Kidney (tissue), 13 donors: ENCODE measurements at regions not wholly inside any gene's neighbourhood (a gene's known extent, or its start where the extent isn't known, plus 50 kb on each side); places are given as distances from the start of the nearest gene placed in this dataset.

Source experiments
- DNase-seq, 5 donors: peaks; one replicate each; pipeline ENCODE4 v3.0.0-alpha.2; 2013 to 2020
- FAIRE-seq: peaks from 2 replicates; lab custom pipeline; 2012; peaks lifted over from hg19 to GRCh38; lab: Jason Lieb, UNC
- H3K27ac ChIP-seq, 2 donors: one replicate each; pipeline ENCODE4 v1.7.0; 2013; ENCODE audit warnings: low read depth in 2 of 2, low read length in 2 of 2, inconsistent platforms in 1 of 2
- H3K27me3 ChIP-seq: one replicate; pipeline ENCODE4 v1.7.1; 2013; ENCODE audit warnings: low read length, inconsistent platforms; ENCODE audit not compliant: control insufficient read depth, insufficient read depth
- H3K36me3 ChIP-seq, 3 donors: one replicate each; pipeline versions ENCODE4 v1.7.0 to v1.7.1; 2013; ENCODE audit warnings: low read length in 3 of 3, control low read depth in 1 of 3, inconsistent platforms in 1 of 3; ENCODE audit not compliant: insufficient read depth in 3 of 3, control insufficient read depth in 2 of 3
- H3K4me1 ChIP-seq, 3 donors: one replicate each; pipeline versions ENCODE4 v1.7.0 to v1.7.1; 2013; ENCODE audit warnings: low read length in 3 of 3, inconsistent platforms in 1 of 3, low read depth in 1 of 3; ENCODE audit not compliant: control insufficient read depth in 2 of 3, insufficient read depth in 2 of 3
- H3K4me3 ChIP-seq, 3 donors: one replicate each; pipeline versions ENCODE4 v1.7.0 to v1.8.1; 2013; ENCODE audit warnings: low read length in 3 of 3, control low read depth in 1 of 3, inconsistent platforms in 1 of 3
- H3K9ac ChIP-seq, 3 donors: one replicate each; pipeline versions ENCODE4 v1.7.0 to v1.7.1; 2013; ENCODE audit warnings: low read length in 3 of 3, control low read depth in 1 of 3, inconsistent platforms in 1 of 3
- H3K9me3 ChIP-seq, 3 donors: one replicate each; pipeline versions ENCODE4 v1.7.0 to v1.7.1; 2013; ENCODE audit warnings: low read length in 3 of 3, control low read depth in 1 of 3, inconsistent platforms in 1 of 3; ENCODE audit not compliant: control insufficient read depth in 2 of 3, insufficient read depth in 1 of 3
- intact Hi-C: fragments of 100-400 bp; cut with DNase I; formaldehyde crosslinking; loops from one replicate; pipeline ENCODE4 v1.11.1; 2022
- TF ChIP-seq, protein P1 (sequence below): IDR thresholded peaks from 3 replicates; pipeline ENCODE4 v1.5.1; 2012; ENCODE audit warnings: mild to moderate bottlenecking, moderate library complexity, borderline replicate concordance; ENCODE audit not compliant: insufficient read depth; ENCODE audit errors: extremely low read depth
- donor health status: control.
- donor health status: control.
- donor health status: control.
- donor health status: control.
- donor health status: control.
- donor health status: DM: yes; HTN: yes; CAD: no.
- donor health status: Normal renal cell carcinoma (clear cell type).

DNA sequence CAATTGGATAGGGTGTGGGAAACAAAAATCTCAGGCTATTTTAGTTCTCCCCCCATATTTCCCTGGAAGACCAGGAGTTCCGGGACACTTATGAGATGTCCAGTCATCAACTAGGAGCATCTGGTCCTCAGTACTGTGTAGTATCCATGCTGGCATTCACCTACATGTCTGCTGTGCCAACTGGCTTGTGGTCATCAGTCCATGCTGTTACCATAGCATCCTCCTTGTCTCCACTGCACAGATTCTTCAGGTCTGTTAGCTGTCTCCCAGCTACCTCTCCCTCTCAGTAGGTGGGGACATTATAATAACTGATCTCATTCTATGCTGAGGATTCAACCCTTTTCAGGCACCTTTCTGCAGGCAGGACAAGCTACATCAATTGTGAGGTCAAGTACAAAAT lies 302.9 kb downstream of the BARHL2 start:
- Histone ChIP-seq H3K9me3 (peaks cover 0 to 11% (median 0%) of the 10 kb centered on the region in 3 donors), H3K4me3 (no peak overlapping the region), H3K9ac (no peak overlapping the region), H3K27ac (no peak overlapping the region), H3K4me1 (no peaks in the 10 kb centered on the region), H3K27me3 (no peaks in the 10 kb centered on the region), H3K36me3 (no peaks in the 10 kb centered on the region)
- FAIRE-seq: no peak
- TF ChIP-seq, protein P1, sequence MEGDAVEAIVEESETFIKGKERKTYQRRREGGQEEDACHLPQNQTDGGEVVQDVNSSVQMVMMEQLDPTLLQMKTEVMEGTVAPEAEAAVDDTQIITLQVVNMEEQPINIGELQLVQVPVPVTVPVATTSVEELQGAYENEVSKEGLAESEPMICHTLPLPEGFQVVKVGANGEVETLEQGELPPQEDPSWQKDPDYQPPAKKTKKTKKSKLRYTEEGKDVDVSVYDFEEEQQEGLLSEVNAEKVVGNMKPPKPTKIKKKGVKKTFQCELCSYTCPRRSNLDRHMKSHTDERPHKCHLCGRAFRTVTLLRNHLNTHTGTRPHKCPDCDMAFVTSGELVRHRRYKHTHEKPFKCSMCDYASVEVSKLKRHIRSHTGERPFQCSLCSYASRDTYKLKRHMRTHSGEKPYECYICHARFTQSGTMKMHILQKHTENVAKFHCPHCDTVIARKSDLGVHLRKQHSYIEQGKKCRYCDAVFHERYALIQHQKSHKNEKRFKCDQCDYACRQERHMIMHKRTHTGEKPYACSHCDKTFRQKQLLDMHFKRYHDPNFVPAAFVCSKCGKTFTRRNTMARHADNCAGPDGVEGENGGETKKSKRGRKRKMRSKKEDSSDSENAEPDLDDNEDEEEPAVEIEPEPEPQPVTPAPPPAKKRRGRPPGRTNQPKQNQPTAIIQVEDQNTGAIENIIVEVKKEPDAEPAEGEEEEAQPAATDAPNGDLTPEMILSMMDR: no peak
- no peak for DNase-seq
- intact Hi-C loops: no loop called here

DNA sequence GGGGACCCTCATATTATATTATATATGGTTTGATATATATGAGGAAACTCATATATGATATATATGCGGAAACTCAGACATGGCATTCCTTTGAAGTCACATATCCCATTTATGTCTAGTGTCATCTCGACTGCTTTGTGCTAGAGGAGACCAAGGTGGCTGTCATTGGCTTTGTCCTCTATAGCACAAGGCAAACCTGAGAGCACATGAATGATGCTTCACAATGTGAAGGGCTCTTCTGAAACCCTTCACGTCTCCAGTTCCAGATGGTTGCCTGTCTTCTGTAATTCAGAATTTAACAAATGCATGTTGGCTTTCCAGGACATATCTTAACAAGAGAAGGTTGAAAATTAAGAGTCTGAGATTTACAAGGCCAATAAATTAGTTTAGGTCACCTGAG lies 303.6 kb downstream of the BARHL2 start:
- intact Hi-C loops: no loop called here
- DNase-seq: no peak
- Histone ChIP-seq H3K27ac (no peak overlapping the region), H3K4me1 (no peaks in the 10 kb centered on the region), H3K36me3 (no peaks in the 10 kb centered on the region), H3K9ac (no peak overlapping the region), H3K9me3 (peaks cover 0 to 11% (median 0%) of the 10 kb centered on the region in 3 donors), H3K4me3 (no peak overlapping the region), H3K27me3 (no peaks in the 10 kb centered on the region)
- FAIRE-seq: no peak
- TF ChIP-seq, protein P1: no peak

DNA sequence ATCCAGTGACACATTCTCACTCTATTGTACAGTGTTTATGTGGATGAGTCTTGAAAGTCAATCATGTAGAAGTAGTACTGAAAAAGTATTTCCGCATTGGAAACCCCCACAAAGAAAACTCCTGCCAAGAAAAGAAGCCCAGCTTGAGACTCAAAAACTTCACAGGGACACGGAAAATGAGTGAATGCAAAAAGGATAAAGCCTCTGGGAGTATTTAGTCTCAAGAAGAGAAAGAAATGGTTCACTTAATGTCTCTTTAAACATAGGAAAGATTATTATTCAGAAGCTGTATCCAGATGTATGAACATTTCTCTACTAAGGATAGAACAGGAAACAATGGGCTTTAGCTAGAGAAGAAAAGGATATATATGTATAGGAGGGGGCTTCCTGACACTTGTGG lies 304.5 kb downstream of the BARHL2 start:
- H3K9me3 ChIP-seq: peaks cover 0 to 11% (median 0%) of the 10 kb centered on the region in 3 donors
- FAIRE-seq (no peak), DNase-seq (no peak)
- H3K9ac ChIP-seq: no peak overlapping the region
- no peak overlapping the region for H3K27ac ChIP-seq
- H3K4me3 ChIP-seq: no peak overlapping the region
- intact Hi-C loops: no loop called here
- no peaks in the 10 kb centered on the region for H3K27me3 ChIP-seq
- H3K4me1 ChIP-seq: no peaks in the 10 kb centered on the region
- no peaks in the 10 kb centered on the region for H3K36me3 ChIP-seq
- TF ChIP-seq, protein P1: no peak

DNA sequence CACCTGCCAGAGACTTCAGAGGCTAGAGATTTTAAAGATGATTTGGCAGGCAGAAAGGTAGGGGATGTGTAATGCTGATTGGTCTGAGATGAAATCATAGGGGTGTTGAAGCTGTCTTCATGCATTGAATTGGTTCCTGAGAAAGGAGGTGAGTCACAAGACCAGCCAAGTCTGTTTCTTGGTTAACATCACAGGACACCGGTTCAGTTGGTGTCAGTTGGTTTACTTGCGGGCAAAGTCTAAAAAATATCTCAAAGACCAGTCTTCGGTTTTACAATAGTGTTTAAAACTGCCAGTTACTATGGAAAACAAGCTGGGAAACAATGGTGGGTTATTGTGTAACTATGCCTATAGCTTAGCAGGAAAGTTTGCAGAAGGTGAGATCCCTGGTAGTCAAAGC lies 305.9 kb downstream of the BARHL2 start:
- Histone ChIP-seq H3K27me3 (no peaks in the 10 kb centered on the region), H3K27ac (no peak overlapping the region), H3K4me3 (no peak overlapping the region), H3K9me3 (peaks cover 0 to 10% (median 0%) of the 10 kb centered on the region in 3 donors), H3K9ac (no peak overlapping the region), H3K36me3 (no peaks in the 10 kb centered on the region), H3K4me1 (no peaks in the 10 kb centered on the region)
- intact Hi-C loops: no loop called here
- no peak for DNase-seq
- no peak for FAIRE-seq
- TF ChIP-seq, protein P1: no peak
